Epithelial cell of prostate (primary cell): ENCODE measurements at regions not wholly inside any gene's neighbourhood (a gene's known extent, or its start where the extent isn't known, plus 50 kb on each side); places are given as distances from the start of the nearest gene placed in this dataset.

Experiments used
- DNase-seq: peaks from one replicate; pipeline ENCODE4 v3.0.0-alpha.2; 2011; ENCODE audit warnings: low read depth, low spot score
- H3K27ac ChIP-seq: fragments of 450-650 bp; 2 replicates; pipeline ENCODE4 v1.5.1; 2017; ENCODE audit warnings: mild to moderate bottlenecking

GRCh38 chr6:77204555-77204954 is 258.7 kb downstream of the HTR1B start:
- DNase-seq, result no peak
- no peak overlapping the region for H3K27ac ChIP-seq

GRCh38 chr6:77183447-77183846 is 279.8 kb downstream of the HTR1B start:
- H3K27ac ChIP-seq, result no peak overlapping the region
- no peak for DNase-seq

DNA sequence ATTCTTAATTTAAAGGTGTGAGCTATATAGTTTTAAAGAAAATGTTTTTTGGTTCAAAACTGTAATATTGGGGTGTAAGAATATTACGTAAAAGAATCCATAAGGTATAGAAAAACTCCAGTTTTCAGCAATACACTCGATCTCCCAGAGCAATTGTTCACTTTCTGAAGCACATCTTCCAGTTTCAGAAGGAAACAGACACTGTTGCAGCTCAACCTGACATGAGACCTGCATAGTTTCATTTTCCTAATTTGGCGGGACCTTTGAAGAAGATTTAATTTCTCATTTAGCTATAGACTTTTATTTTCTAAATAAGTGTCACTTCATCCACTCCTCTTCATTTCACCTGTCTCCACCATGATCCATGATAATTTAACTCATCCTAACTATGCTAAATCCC is 281.5 kb downstream of the HTR1B start:
- H3K27ac ChIP-seq, result no peak overlapping the region

DNA sequence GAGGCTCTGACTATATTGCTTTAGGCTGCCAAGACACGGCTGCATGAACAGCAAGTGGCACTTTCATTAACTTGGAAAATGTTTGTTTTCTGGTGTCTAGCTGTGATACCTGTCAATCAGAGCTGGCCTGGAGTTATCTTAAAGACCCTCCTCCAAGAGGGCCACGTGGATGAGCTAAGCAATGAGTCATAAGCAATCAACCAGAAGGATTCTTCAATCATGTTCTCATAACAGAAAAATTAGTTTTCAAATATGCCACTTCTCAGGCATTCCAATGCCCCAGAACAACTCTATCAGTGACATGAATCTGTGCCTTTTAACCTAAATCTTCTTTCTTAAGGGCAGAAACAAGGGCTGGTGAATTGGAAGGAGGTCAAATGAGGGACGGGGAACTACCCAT is 283.0 kb downstream of the HTR1B start:
- H3K27ac ChIP-seq, result no peak overlapping the region
- no peak for DNase-seq

More for the DNA sequence above, 281.5 kb downstream of the HTR1B start:
- no peak for DNase-seq

GRCh38 chr6:77178821-77179220 is 284.5 kb downstream of the HTR1B start:
- no peak overlapping the region for H3K27ac ChIP-seq
- peak; percentile 10 for DNase-seq

DNA sequence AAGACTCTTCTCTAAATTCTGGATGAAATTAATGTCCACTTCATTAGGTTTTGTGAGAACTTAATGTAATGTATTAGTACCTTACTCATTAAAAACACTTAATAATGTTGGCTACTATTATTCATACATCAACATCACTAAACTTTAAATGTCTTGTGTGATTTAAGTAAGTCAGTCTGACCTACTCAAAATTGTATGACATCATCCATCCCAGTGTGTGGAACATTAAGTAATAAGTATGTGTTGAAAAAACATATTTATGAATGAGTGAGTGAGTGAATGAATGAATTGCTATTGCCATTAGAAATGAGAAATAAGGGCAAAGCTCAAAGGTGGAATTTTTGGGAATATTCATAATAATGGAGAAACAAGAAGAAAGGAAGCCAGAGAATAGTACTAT is 285.8 kb downstream of the HTR1B start:
- DNase-seq, result no peak
- no peak overlapping the region for H3K27ac ChIP-seq

GRCh38 chr6:77173472-77174074 is 289.7 kb downstream of the HTR1B start:
- DNase-seq, result no peak
- H3K27ac ChIP-seq, result no peak overlapping the region

DNA sequence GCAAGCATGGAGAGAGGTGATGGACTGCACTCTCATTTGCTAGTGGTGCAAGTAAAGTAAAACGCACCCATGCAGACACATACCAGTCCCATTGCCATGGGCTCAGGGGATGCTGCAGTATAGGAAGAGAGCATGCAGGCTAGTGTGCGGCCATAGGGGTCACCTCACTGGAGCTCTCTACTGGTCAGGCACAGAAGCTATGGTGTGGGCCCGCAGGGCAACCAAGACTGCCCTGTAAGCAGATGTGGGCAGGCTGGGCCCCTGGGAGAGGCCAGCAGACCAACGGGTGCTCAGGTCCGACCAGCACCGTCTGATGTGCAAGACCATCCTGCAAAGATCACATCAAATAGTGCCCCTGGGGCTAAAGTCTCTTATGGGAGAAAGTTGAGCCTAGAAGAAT is 290.7 kb downstream of the HTR1B start:
- no peak for DNase-seq
- no peak overlapping the region for H3K27ac ChIP-seq

DNA sequence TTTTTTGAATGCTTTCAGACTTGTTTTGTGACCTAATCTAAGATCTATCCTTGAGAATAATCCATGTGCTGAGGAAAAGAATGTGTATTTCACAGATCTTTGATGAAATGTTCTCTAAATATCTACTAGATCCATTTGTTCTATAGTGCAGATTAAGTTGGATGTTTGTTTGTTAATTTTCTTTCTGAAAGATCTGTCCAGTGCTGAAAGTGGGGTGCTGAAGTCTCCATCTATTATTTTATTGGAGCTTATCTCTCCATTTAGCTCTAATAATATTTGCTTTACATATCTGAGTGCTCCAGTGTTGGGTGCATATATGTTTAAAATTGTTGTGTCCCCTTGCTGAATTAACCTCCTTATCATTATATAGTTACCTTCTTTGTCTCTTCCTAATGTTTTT is 303.6 kb downstream of the HTR1B start:
- no peak for DNase-seq
- H3K27ac ChIP-seq, result no peak overlapping the region

DNA sequence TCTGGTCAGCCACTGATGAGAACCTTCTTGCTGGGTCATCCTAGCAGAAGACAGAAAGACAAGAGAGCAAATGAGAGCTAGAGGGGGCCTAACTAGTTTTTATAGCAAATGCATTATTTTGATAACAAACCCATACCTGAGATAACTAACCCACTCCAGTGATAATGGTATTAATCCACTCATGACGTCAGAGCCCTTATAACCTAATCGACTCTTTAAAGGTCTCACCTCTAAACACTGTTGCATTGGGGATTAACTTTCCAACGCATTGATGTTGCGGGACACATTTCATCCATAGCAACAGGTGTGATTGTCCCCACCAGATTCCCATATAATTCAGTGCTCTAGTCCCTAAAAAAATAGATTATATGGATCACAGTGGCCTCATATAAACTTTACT is 312.1 kb downstream of the HTR1B start:
- no peak overlapping the region for H3K27ac ChIP-seq
- no peak for DNase-seq

- DNase-seq, result no peak
- no peak overlapping the region for H3K27ac ChIP-seq
These were observed 312.6 kb downstream of the HTR1B start for GRCh38 chr6:77150736-77151135.

GRCh38 chr6:77145244-77145643 is 318.0 kb downstream of the HTR1B start:
- DNase-seq, result no peak
- no peak overlapping the region for H3K27ac ChIP-seq

GRCh38 chr6:77143659-77144447 is 319.4 kb downstream of the HTR1B start:
- no peak overlapping the region for H3K27ac ChIP-seq
- no peak for DNase-seq

- no peak overlapping the region for H3K27ac ChIP-seq
- peak; percentile 8 for DNase-seq
These were observed 327.2 kb downstream of the HTR1B start for GRCh38 chr6:77136086-77136485.

- DNase-seq, result no peak
These were observed 330.3 kb downstream of the HTR1B start for GRCh38 chr6:77133031-77133430.

GRCh38 chr6:77131426-77131825 is 331.9 kb downstream of the HTR1B start:
- no peak for DNase-seq

More at GRCh38 chr6:77133031-77133430, 330.3 kb downstream of the HTR1B start:
- no peak overlapping the region for H3K27ac ChIP-seq

DNA sequence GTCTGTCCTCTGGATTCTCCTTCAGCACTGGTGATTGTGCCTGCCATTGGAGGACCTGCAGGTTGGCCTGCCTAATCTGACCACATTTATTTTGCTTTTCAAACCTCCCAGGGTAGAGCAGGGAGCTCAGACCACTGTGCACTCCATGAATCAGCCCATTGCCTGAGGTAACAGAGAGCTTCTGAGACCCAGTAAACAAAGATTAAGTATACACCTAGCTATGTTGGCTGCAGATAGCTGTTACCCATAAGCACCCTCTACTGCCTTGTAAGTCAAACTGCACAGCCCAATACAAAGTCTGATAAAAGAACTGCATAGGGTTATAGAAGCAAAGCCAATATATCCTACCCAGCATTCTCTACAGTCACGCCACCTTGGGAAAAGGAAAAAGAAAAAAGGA is 338.7 kb downstream of the HTR1B start:
- H3K27ac ChIP-seq, result no peak overlapping the region
- peak; percentile 62 for DNase-seq

More at GRCh38 chr6:77131426-77131825, 331.9 kb downstream of the HTR1B start:
- H3K27ac ChIP-seq, result no peak overlapping the region

DNA sequence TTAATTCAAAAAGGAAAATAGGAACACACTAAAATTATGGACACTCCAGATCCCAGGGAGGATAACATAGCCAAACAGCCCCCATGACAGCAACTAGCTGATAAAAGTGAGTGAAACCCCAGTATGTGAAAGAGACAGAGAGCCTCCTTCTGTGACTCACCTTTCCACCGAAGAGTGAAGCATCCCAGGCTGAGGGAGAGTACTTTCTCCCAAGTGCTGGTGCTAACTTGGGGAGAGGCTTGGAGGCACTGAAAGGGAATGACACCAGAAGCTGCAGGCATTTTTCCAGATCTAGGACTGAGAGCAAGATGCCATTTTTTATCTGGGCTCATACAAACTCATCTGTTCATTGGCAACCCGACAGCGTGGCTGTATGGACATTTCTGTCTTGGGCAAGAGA is 339.8 kb downstream of the HTR1B start:
- no peak overlapping the region for H3K27ac ChIP-seq
- DNase-seq, result no peak

DNA sequence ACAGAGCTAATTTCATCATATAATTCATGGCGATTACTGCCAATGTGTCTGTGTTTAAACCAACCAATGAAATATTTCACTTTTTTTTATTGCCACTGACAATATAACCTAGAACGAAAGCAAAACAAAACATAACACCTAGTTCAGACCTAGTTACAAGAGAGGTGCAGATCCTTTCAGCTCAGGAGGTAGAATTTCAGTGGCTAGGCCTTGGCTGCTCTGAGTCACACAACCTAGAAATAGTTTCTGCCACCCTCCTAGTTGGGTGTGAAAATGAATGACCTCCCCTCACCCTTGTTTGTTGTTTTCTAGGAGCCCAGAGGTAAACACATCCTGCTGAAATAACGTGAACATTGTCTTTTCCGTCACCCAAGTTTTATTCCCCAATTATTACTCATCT is 356.3 kb downstream of the HTR1B start:
- H3K27ac ChIP-seq, result no peak overlapping the region
- no peak for DNase-seq

- no peak for DNase-seq
- H3K27ac ChIP-seq, result no peak overlapping the region
These were observed 358.2 kb downstream of the HTR1B start for GRCh38 chr6:77105091-77105490.

DNA sequence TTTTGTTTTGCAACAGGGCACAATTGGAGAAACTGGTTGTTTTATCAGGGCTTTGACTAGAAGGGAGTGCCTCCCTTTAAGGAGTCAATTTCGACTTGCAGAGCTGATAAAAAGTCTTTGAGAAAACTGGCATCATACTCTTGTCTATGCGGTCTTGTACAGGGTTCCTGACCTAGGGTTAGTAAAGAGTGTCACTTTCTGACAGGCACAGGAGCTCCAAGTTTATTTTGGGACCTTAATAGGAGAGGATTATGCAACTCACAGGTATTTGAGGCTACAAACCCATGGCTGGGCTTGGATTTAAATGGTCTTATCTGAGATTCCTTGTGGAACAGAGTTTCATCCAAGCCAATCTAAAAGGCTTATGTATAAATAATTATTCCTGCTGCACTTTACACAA is 365.4 kb downstream of the HTR1B start:
- DNase-seq, result no peak
- H3K27ac ChIP-seq, result no peak overlapping the region
